CD14-positive monocyte (primary cell): ENCODE measurements at regions not wholly inside any gene's neighbourhood (a gene's known extent, or its start where the extent isn't known, plus 50 kb on each side); places are given as distances from the start of the nearest gene placed in this dataset.

Source experiments
- DNase-seq, 3 donors: peaks; one replicate each; pipeline ENCODE4 v3.0.0-alpha.2; 2011 to 2022
- H2AFZ ChIP-seq: 2 replicates; pipeline ENCODE4 v1.6.0; 2012; ENCODE audit warnings: mild to moderate bottlenecking, low read depth, low read length, inconsistent platforms; ENCODE audit not compliant: insufficient read depth, poor library complexity, severe bottlenecking
- H3K27ac ChIP-seq, 2 donors: 1 replicate in 1 of 2; 2 replicates in 1 of 2; pipeline ENCODE4 v1.5.1; 2012 to 2013; ENCODE audit warnings: low read length in 2 of 2, control low read depth in 1 of 2, inconsistent platforms in 1 of 2, low read depth in 1 of 2, mild to moderate bottlenecking in 1 of 2
- H3K27me3 ChIP-seq, 2 donors: one replicate each; pipeline versions ENCODE4 v1.6.0 to v1.6.1; 2011 to 2013; ENCODE audit warnings: low read length in 2 of 2; ENCODE audit not compliant: control insufficient read depth in 2 of 2, insufficient read depth in 2 of 2
- H3K36me3 ChIP-seq, 2 donors: replicated peaks in 1 of 2; 1 replicate in 1 of 2; 2 replicates in 1 of 2; pipeline versions ENCODE4 v1.5.1 to v1.6.1; 2012 to 2013; ENCODE audit warnings: low read length in 2 of 2, control low read depth in 1 of 2, inconsistent platforms in 1 of 2, mild to moderate bottlenecking in 1 of 2; ENCODE audit not compliant: insufficient read depth in 2 of 2, control insufficient read depth in 1 of 2
- H3K4me1 ChIP-seq, 2 donors: 1 replicate in 1 of 2; 2 replicates in 1 of 2; pipeline versions ENCODE4 v1.5.1 to v1.6.1; 2012 to 2013; ENCODE audit warnings: low read length in 2 of 2, control low read depth in 1 of 2, inconsistent platforms in 1 of 2, mild to moderate bottlenecking in 1 of 2, moderate library complexity in 1 of 2; ENCODE audit not compliant: insufficient read depth in 2 of 2, control insufficient read depth in 1 of 2
- H3K4me2 ChIP-seq: replicated peaks from 2 replicates; pipeline ENCODE3; 2012; ENCODE audit warnings: low read length, moderate library complexity, mild to moderate bottlenecking; ENCODE audit not compliant: poor library complexity, severe bottlenecking; ENCODE audit errors: extremely low read depth
- H3K4me3 ChIP-seq, 3 experiments: fragments of 200-600 bp in 1 of 3; sonication (generic) in 1 of 3; replicated peaks in 1 of 3; 1 replicate in 2 of 3; 2 replicates in 1 of 3; pipeline ENCODE4 v1.5.1; 2011 to 2013; ENCODE audit warnings: low read length in 3 of 3, mild to moderate bottlenecking in 3 of 3, control low read depth in 2 of 3, low read depth in 2 of 3, inconsistent platforms in 1 of 3, moderate library complexity in 1 of 3
- H3K79me2 ChIP-seq: 2 replicates; pipeline ENCODE4 v1.6.0; 2012; ENCODE audit warnings: mild to moderate bottlenecking, control low read depth, inconsistent platforms, low read length, moderate library complexity; ENCODE audit not compliant: insufficient read depth
- H3K9ac ChIP-seq: 2 replicates; pipeline ENCODE4 v1.6.0; 2017; ENCODE audit warnings: low read length, mild to moderate bottlenecking; ENCODE audit not compliant: insufficient read depth, poor library complexity, severe bottlenecking
- H3K9me3 ChIP-seq, 2 donors: replicated peaks in 1 of 2; 1 replicate in 1 of 2; 2 replicates in 1 of 2; pipeline versions ENCODE4 v1.5.1 to v1.6.1; 2012 to 2013; ENCODE audit warnings: low read length in 2 of 2, control low read depth in 1 of 2; ENCODE audit not compliant: control insufficient read depth in 1 of 2, insufficient read depth in 1 of 2
- H4K20me1 ChIP-seq: 2 replicates; pipeline ENCODE4 v1.6.0; 2012; ENCODE audit warnings: mild to moderate bottlenecking, low read length, control low read depth, moderate library complexity; ENCODE audit not compliant: insufficient read depth
- H3K27ac Mint-ChIP-seq, 7 donors: one replicate each; pipeline ENCODE4 v1.8.0; 2020; ENCODE audit warnings: mild to moderate bottlenecking in 7 of 7, mixed read lengths in 7 of 7, moderate library complexity in 6 of 7, inconsistent platforms in 2 of 7
- H3K27me3 Mint-ChIP-seq, 3 donors: one replicate each; pipeline ENCODE4 v1.8.0; 2021 to 2022; ENCODE audit warnings: low read depth in 3 of 3, mild to moderate bottlenecking in 3 of 3, mixed read lengths in 3 of 3, moderate library complexity in 3 of 3, inconsistent platforms in 1 of 3
- H3K36me3 Mint-ChIP-seq, 2 donors: one replicate each; pipeline ENCODE4 v1.8.0; 2020; ENCODE audit warnings: mixed read lengths in 2 of 2, inconsistent platforms in 1 of 2, mild to moderate bottlenecking in 1 of 2
- H3K4me1 Mint-ChIP-seq: one replicate; pipeline ENCODE4 v1.8.0; 2020; ENCODE audit warnings: mild to moderate bottlenecking, mixed read lengths
- H3K4me3 Mint-ChIP-seq, 2 donors: one replicate each; pipeline ENCODE4 v1.8.0; 2020; ENCODE audit warnings: mild to moderate bottlenecking in 2 of 2, mixed read lengths in 2 of 2, moderate library complexity in 1 of 2
- H3K9me3 Mint-ChIP-seq, 7 donors: one replicate each; pipeline ENCODE4 v1.8.0; 2020 to 2022; ENCODE audit warnings: mixed read lengths in 7 of 7, mild to moderate bottlenecking in 6 of 7, moderate library complexity in 6 of 7, inconsistent platforms in 2 of 7
- CTCF ChIP-seq: fragments of 200-600 bp; IDR thresholded peaks from one replicate; pipeline ENCODE4 v1.8.0; 2022; ENCODE audit warnings: antibody characterized with exemption, mild to moderate bottlenecking
- WGBS: methylation state at CpG from one replicate; pipeline ENCODE4 v1.1.5; 2013; ENCODE audit warnings: missing lambda C conversion rate; ENCODE audit not compliant: insufficient coverage; 5-methylcytosine and 5-hydroxymethylcytosine counted together
- intact Hi-C, 2 donors: fragments of 100-400 bp; cut with micrococcal nuclease; formaldehyde crosslinking; loops; one replicate each; pipeline versions ENCODE4 v1.15.0 to v1.15.1; 2023

DNA sequence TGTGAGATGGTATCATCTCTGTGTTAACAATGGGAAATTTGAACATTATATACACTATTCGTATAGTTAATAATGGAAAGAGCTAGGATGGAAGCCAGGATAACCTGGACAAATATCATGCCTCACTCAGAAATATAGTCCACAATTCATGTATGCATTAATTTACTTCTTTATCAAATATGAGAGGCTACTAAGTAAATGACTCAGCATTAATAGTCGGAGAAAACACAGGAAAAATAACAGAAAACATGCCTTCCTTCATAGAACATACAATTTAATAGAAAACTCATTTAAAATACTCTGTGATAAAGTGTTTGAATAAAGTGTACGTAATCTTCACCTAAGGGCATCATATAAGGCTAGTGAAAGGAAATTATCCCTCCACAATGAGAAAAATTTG is 383.4 kb upstream of the SLITRK5 start:
- Histone ChIP-seq H2AFZ (no peak overlapping the region), H3K9ac (no peak overlapping the region), H3K4me3 (no peak overlapping the region), H3K36me3 (no peaks in the 10 kb centered on the region), H3K79me2 (no peaks in the 10 kb centered on the region), H3K4me2 (no peak overlapping the region), H4K20me1 (no peaks in the 10 kb centered on the region), H3K27ac (no peak overlapping the region), H3K9me3 (no peaks in the 10 kb centered on the region), H3K4me1 (no peaks in the 10 kb centered on the region), H3K27me3 (no peaks in the 10 kb centered on the region)
- no peak overlapping the region for H3K27ac Mint-ChIP-seq
- no CpG with 5 or more reads among the region's 3 CpGs for WGBS
- H3K4me3 Mint-ChIP-seq = no peak overlapping the region
- DNase-seq = no peak
- no peak for TF ChIP-seq CTCF
- no peaks in the 10 kb centered on the region for H3K4me1 Mint-ChIP-seq
- intact Hi-C loops = no loop called here
- no peaks in the 10 kb centered on the region for H3K36me3 Mint-ChIP-seq
- peaks cover 0 to 1% (median 0%) of the 10 kb centered on the region in 3 donors for H3K27me3 Mint-ChIP-seq
- peaks cover 0 to 6% (median 2%) of the 10 kb centered on the region in 7 donors for H3K9me3 Mint-ChIP-seq

DNA sequence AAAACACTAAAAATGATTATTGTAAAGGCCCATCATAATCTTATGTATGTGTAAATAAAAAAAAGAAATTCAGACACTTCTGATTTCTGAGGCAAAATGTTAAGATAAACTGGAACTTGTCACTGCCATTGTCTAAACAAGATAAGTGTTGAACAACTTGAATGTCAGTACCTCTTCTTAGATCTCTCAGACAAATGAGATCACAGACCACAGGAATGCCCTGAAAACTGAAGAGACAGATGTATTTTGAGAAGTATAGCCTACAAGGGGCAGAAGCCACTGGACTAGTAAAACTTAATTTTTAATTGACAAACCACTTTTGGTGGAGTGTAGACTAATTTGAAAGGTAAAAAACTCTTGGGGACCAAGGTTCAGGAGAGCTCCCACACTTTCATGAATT is 375.5 kb upstream of the SLITRK5 start:
- Histone ChIP-seq H3K4me2 (no peak overlapping the region), H3K4me3 (no peak overlapping the region), H4K20me1 (no peaks in the 10 kb centered on the region), H3K27me3 (no peaks in the 10 kb centered on the region), H3K79me2 (no peaks in the 10 kb centered on the region), H3K4me1 (no peaks in the 10 kb centered on the region), H3K9ac (no peak overlapping the region), H3K9me3 (peaks cover 0 to 6% of the 10 kb centered on the region in 2 donors), H3K27ac (no peak overlapping the region), H3K36me3 (no peaks in the 10 kb centered on the region), H2AFZ (no peak overlapping the region)
- intact Hi-C loops = no loop called here
- H3K27ac Mint-ChIP-seq = no peak overlapping the region
- DNase-seq = no peak
- no peak overlapping the region for H3K4me3 Mint-ChIP-seq
- no peak for TF ChIP-seq CTCF
- H3K36me3 Mint-ChIP-seq = no peaks in the 10 kb centered on the region
- no peaks in the 10 kb centered on the region for H3K4me1 Mint-ChIP-seq
- peaks cover 0 to 6% (median 2%) of the 10 kb centered on the region in 7 donors for H3K9me3 Mint-ChIP-seq
- no peaks in the 10 kb centered on the region for H3K27me3 Mint-ChIP-seq
